ENCODE measurements at regions not wholly inside any gene's neighbourhood (a gene's known extent, or its start where the extent isn't known, plus 50 kb on each side); places are given as distances from the start of the nearest gene placed in this dataset.

- no peak for DNase-seq
These were observed 486.9 kb upstream of the NCAM2 start for GRCh38 chr21:20511216-20511880.

DNA sequence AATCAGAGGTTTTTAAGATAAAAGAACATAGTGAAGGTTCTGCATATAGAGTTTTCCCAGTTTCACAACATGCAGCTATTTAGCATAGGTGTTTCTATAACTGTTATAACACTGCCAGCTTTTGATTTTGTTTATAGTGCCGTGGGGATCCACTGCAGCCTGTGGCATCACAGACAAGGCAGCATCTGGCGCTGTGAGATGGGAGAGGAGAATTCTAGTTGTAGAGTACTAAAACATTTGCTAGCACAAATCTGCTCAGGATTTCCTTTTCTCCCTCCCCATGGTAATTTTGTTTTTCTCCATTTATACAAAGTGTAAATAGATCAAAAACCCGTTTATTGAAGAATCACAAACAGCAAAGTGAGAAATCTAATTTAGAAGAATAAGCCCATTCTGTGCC is 482.8 kb upstream of the NCAM2 start:
- DNase-seq, result no peak

GRCh38 chr21:20519076-20519475 is 479.1 kb upstream of the NCAM2 start:
- DNase-seq, result no peak

GRCh38 chr21:20522611-20523010 is 475.6 kb upstream of the NCAM2 start:
- no peak for DNase-seq

DNA sequence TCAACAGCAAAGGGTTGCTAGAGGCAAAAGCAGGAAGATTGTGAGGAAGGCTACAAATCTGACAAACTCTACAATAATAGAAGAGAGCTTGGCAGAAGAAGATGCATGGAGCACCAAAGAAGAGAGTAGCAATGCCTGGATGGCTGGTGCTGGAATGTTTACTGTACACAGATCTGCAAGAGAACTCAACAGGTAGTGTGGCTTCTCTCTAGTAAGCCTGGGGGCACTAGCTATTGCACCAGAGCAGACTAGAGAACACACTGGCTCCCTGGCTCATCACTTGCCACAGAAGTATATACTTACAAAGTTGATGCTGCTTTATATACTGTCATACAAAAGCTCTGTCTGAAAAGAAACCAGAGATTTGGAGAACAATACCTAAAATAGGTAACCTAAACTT is 475.0 kb upstream of the NCAM2 start:
- DNase-seq, result no peak

GRCh38 chr21:20527731-20528460 is 470.3 kb upstream of the NCAM2 start:
- peak; percentile 48 to 59 for DNase-seq

DNA sequence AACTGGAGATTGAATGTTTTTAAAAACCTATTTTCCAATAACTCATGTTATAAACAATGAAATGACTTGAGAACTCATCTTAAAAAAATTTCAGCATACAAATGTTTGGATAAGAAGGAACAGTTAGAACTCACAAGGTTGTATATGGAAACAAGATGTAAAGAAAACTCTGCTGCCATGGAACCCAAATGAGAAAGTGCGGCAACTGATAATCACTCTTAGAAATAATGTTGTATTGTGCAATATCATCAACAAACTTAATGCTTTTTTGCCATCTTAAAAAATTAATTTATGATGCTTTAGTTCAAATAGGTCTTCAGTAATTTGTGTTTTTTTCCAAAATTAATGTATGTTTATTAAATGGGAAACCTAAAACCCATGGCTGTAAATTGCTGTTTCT is 461.1 kb upstream of the NCAM2 start:
- no peak for DNase-seq

GRCh38 chr21:20538039-20538658 is 460.1 kb upstream of the NCAM2 start:
- no peak for DNase-seq

DNA sequence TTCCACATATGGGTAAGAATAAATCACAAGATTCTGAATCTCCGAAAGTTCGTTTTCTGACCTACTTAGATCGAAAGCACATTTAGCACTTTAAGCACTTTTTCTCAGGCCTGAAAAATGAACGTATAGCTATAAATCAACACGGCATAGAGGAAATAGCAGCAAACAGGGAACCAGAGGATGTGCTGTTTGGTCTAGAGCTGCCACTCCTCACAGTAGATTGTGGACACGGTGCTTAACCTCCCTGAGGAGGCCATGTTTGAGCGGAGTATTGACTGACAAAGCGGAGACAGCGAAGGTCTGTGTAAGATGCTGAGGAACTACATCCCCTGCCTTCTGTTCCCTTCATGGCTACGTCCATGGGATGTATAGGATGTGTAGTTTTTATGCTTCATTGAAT is 452.8 kb upstream of the NCAM2 start:
- no peak for DNase-seq

- DNase-seq, result no peak
These were observed 446.3 kb upstream of the NCAM2 start for GRCh38 chr21:20551939-20552338.

DNA sequence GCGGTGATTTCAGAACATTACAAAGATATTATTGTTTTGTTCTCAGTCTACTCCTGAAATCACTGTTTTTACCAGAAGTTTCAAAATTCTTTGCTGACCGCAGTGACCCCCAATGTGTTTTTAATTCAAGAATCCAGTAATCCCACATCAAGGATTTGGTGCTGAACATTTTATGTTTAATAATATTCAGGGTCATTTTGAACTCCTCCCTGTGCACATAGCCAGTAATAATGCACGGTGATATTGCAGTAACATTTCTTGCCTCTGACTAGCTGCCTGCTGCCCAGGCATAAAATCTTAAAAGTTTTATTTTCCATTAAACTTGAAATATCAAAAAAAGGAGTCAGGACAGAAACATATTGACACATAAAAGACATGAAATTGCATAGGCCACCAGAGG is 443.4 kb upstream of the NCAM2 start:
- DNase-seq, result no peak

- peak in 1 of 2 donors; percentile 5 for DNase-seq
These were observed 427.4 kb upstream of the NCAM2 start for GRCh38 chr21:20570824-20571232.

GRCh38 chr21:20572582-20572981 is 425.6 kb upstream of the NCAM2 start:
- DNase-seq, result no peak

DNA sequence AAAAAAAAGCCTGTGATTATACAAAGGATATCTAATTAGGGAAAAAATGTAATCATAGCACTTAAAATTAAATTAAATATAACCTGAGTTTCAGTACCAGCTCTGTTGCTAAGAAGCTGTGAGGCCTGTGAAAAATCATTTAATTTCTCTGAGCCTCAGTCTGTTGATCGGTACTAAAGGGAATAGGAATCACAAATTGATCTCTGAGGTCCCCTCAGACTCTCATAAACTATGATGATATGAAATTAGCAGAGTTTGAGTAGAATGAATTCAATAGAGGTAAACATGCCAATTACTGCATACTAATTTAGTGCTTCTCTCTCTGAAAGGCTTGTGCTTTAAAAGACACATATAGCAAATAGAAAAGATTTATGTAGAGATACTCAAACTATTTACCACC is 416.8 kb upstream of the NCAM2 start:
- DNase-seq, result no peak

DNA sequence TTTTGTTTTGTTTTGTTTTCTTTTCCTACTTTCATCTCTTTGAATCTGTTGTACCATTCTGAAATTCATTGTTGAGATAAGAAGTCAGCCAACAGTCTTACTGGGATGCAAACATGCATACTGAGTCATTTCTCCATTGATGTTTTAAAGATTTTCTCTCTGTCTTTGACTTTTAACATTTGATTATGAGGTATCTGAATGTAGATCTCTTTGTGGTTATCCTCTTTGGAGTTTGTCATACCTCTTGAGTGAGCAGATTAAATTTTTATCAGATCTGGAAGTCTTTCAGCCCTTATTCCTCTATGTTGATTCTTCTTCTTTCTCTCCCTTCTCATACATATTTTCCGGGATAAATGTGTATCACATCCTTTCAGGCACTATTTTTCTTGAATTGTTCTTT is 406.9 kb upstream of the NCAM2 start:
- DNase-seq, result no peak

DNA sequence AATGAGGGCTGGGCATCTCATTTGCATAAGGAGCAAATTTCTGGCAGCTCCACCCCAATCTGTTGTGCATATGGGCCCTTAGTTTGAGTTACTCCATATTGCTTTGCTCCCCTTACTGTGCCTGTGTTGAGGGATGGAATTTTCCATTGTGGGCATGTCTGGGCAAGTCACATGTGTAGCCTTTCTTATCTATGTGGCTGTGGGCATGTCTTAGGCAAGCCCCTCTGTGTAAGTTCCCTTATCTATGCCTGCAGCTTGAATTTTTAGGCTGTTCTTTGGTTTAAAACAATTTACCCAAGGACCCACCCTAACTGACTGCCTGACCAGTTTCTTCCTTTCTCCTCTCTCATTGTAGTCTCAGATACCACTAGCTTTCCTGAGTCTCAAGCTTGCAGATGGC is 405.7 kb upstream of the NCAM2 start:
- no peak for DNase-seq

GRCh38 chr21:20603236-20603635 is 395.0 kb upstream of the NCAM2 start:
- DNase-seq, result no peak

DNA sequence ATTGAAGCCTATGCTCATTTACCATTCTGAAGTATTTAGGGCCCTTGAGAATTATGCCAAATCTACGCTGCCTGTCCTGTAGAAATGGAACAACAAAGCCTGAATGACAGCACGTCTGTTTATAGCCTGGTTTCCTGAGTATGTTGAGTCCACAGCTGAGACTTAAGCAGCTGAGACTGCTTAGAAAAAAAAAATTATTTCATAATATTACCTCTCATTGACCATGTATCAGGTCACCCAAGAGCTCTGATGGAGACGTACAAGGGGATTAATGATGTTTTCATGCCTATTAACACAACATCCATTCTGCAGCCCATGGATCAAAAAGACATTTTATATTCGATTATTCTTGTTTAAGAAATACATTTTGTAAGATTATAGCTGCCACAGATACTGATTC is 387.2 kb upstream of the NCAM2 start:
- DNase-seq, result no peak

- no peak for DNase-seq
These were observed 384.6 kb upstream of the NCAM2 start for GRCh38 chr21:20613654-20614053.

GRCh38 chr21:20617130-20617529 is 381.1 kb upstream of the NCAM2 start:
- DNase-seq, result peak in 1 of 2 donors; percentile 2

DNA sequence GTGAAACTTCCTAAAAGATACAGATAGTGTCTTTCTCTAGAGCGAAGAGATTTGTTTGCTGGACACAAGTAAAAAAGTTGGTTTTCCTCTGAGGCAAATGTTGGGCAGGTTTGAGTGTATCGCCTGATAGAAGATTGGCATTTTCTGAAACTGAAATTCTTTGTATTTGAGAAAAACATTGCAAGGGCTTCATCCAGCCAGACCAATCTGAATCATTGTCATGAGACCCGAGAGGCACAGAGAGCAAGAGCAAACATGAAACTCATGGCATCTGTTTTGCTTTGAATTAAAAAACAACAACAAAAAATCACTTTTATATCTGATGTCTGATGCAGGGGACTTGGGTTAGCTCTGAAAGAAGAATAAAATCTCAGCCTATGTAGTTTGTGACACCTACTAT is 379.3 kb upstream of the NCAM2 start:
- no peak for DNase-seq

DNA sequence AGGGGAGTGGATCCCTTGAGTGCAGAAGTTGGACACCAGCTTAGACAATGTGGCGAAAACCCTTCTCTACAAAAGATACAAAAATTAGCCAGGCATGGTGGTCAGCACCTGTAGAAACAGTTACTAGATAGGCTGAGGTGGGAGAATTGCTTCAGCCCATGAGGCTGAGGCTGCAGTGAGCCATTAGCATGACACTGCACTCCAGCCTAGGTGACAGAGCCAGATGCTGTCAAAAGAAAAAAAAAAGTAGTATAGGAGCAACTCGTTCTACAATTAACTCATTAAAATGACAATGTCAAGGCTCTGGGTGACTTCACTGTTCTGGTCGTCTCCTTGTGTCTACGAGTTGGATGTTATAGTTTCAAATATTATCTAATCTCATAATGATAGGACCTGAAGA is 370.6 kb upstream of the NCAM2 start:
- no peak for DNase-seq

- DNase-seq, result no peak
These were observed 366.6 kb upstream of the NCAM2 start for GRCh38 chr21:20631633-20632032.

Measured in right lung (tissue), 2 donors.